ENCODE measurements at regions not wholly inside any gene's neighbourhood (a gene's known extent, or its start where the extent isn't known, plus 50 kb on each side); places are given as distances from the start of the nearest gene placed in this dataset.

GRCh38 chr9:108257382-108257781, 598.4 kb downstream of the ACTL7B start:
- TF ChIP-seq POLR2A (IDR thresholded peaks at IDR 0.05; ENCODE audit: low read length): no peak
- TF ChIP-seq GATA1 (IDR thresholded peaks at IDR 0.05; ENCODE audit: low read depth, low read length): no peak

Data from erythroblast (primary cell).